ENCODE measurements at regions not wholly inside any gene's neighbourhood (a gene's known extent, or its start where the extent isn't known, plus 50 kb on each side); places are given as distances from the start of the nearest gene placed in this dataset.

GRCh38 chr5:133744960-133745308, 132.6 kb upstream of the FSTL4 start:
- H2AFZ ChIP-seq (ENCODE audit: low read length): no peak overlapping the region
- H3F3A ChIP-seq (ENCODE audit: low read depth): no peaks in the 10 kb centered on the region
- H4K20me1 ChIP-seq (ENCODE audit: insufficient read depth, low read length, poor library complexity, severe bottlenecking): no peaks in the 10 kb centered on the region
- no peaks in the 10 kb centered on the region for H3K36me3 ChIP-seq (ENCODE audit: insufficient read depth, low read length)
- H3K9ac ChIP-seq (ENCODE audit: low read depth, low read length, poor library complexity, severe bottlenecking): no peak overlapping the region
- H3K79me2 ChIP-seq (ENCODE audit: insufficient read depth, low read length): no peaks in the 10 kb centered on the region
- H3K27me3 ChIP-seq (ENCODE audit: insufficient read depth, low read length, poor library complexity, severe bottlenecking): no peaks in the 10 kb centered on the region
- TF ChIP-seq CTCF (conservative IDR thresholded peaks at IDR 0.05; ENCODE audit: low read length): no peak
- TF ChIP-seq EZH2phosphoT487 (IDR thresholded peaks at IDR 0.05; ENCODE audit: borderline replicate concordance): no peak
- H3K4me1 ChIP-seq (ENCODE audit: insufficient read depth, low read length, poor library complexity, severe bottlenecking): no peaks in the 10 kb centered on the region
- no peak overlapping the region for H3K4me3 ChIP-seq (ENCODE audit: low read length, poor library complexity, severe bottlenecking)
- H3K9me3 ChIP-seq (ENCODE audit: insufficient read depth, low read depth, low read length): no peaks in the 10 kb centered on the region
- no peaks in the 10 kb centered on the region for H3K9me2 ChIP-seq (replicated peaks; ENCODE audit: low read depth, low read length)
- no peak overlapping the region for H3K4me2 ChIP-seq (ENCODE audit: low read depth, low read length, poor library complexity, severe bottlenecking)

DNA sequence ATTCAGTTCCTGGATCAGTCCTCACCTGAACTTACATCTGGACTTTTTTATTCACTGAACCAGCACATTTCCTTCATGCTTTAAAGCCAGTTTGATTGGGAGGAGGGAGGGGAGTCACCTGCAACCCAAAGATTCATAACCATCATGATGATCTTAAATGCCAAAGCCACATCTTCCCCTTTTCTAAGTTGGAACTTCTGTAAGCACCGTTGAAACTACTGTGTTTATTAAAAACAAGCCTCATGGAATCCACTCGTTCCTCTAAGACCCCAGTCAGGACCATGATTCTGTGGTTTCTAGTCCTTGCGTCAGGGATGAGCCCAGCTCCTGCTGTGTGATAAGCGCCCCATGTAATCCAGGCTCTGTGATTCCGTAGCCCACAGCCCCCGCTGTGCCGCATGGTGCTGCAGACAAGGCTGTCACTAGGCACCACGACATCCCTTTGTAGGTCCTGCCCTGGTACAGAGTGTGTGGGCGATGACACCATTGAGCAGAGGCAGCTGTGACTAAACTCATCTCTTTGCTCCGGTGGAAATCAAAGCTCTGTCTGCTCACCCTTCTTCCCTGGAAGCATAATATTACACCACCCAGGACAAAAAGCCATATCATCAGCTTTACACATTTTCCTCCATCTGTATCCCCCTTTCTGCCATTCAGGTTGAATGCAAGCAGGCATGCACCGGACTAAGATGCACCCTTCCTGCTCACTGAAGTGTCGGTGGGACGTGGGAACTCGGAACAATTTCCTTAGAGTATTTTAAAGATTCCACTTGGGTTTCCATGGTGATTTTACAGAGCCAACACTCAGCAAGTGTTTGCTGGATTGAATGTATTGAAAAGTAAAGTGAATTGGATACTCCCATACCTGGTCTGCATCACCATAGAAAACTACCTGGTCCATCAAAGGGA, 132.0 kb upstream of the FSTL4 start:
- Histone ChIP-seq H2AFZ (ENCODE audit: low read length) (no peak overlapping the region), H3K9ac (ENCODE audit: low read depth, low read length, poor library complexity, severe bottlenecking) (no peak overlapping the region), H3K36me3 (ENCODE audit: insufficient read depth, low read length) (no peaks in the 10 kb centered on the region), H3K4me1 (ENCODE audit: insufficient read depth, low read length, poor library complexity, severe bottlenecking) (no peaks in the 10 kb centered on the region), H3K79me2 (ENCODE audit: insufficient read depth, low read length) (no peaks in the 10 kb centered on the region), H3K9me3 (ENCODE audit: insufficient read depth, low read depth, low read length) (no peaks in the 10 kb centered on the region), H3K27me3 (ENCODE audit: insufficient read depth, low read length, poor library complexity, severe bottlenecking) (no peaks in the 10 kb centered on the region), H3K4me3 (ENCODE audit: low read length, poor library complexity, severe bottlenecking) (no peak overlapping the region), H3K9me2 (replicated peaks; ENCODE audit: low read depth, low read length) (no peaks in the 10 kb centered on the region), H4K20me1 (ENCODE audit: insufficient read depth, low read length, poor library complexity, severe bottlenecking) (no peaks in the 10 kb centered on the region), H3F3A (ENCODE audit: low read depth) (no peaks in the 10 kb centered on the region), H3K4me2 (ENCODE audit: low read depth, low read length, poor library complexity, severe bottlenecking) (no peak overlapping the region)
- TF ChIP-seq CTCF (conservative IDR thresholded peaks at IDR 0.05; ENCODE audit: low read length) (no peak), EZH2phosphoT487 (IDR thresholded peaks at IDR 0.05; ENCODE audit: borderline replicate concordance) (no peak)

- no peaks in the 10 kb centered on the region for H3K27me3 ChIP-seq (ENCODE audit: insufficient read depth, low read length, poor library complexity, severe bottlenecking)
- no peaks in the 10 kb centered on the region for H3K9me2 ChIP-seq (replicated peaks; ENCODE audit: low read depth, low read length)
- H3K4me3 ChIP-seq (ENCODE audit: low read length, poor library complexity, severe bottlenecking): no peak overlapping the region
- no peaks in the 10 kb centered on the region for H4K20me1 ChIP-seq (ENCODE audit: insufficient read depth, low read length, poor library complexity, severe bottlenecking)
- no peaks in the 10 kb centered on the region for H3F3A ChIP-seq (ENCODE audit: low read depth)
- H2AFZ ChIP-seq (ENCODE audit: low read length): no peak overlapping the region
- no peak for TF ChIP-seq EZH2phosphoT487 (IDR thresholded peaks at IDR 0.05; ENCODE audit: borderline replicate concordance)
- no peak for TF ChIP-seq CTCF (conservative IDR thresholded peaks at IDR 0.05; ENCODE audit: low read length)
- H3K4me1 ChIP-seq (ENCODE audit: insufficient read depth, low read length, poor library complexity, severe bottlenecking): no peaks in the 10 kb centered on the region
- no peaks in the 10 kb centered on the region for H3K9me3 ChIP-seq (ENCODE audit: insufficient read depth, low read depth, low read length)
- no peak overlapping the region for H3K4me2 ChIP-seq (ENCODE audit: low read depth, low read length, poor library complexity, severe bottlenecking)
- no peak overlapping the region for H3K9ac ChIP-seq (ENCODE audit: low read depth, low read length, poor library complexity, severe bottlenecking)
- no peaks in the 10 kb centered on the region for H3K79me2 ChIP-seq (ENCODE audit: insufficient read depth, low read length)
- H3K36me3 ChIP-seq (ENCODE audit: insufficient read depth, low read length): no peaks in the 10 kb centered on the region
Measured at GRCh38 chr5:133742431-133742988, 130.2 kb upstream of the FSTL4 start.
